OCI-LY1 (cell line): ENCODE measurements at regions not wholly inside any gene's neighbourhood (a gene's known extent, or its start where the extent isn't known, plus 50 kb on each side); places are given as distances from the start of the nearest gene placed in this dataset.

Experiments
- H2AFZ ChIP-seq: fragments of 200-600 bp; sonication (generic), shearing (Covaris generic); 2 replicates; pipeline ENCODE4 v1.6.0; 2014; ENCODE audit warnings: antibody characterized with exemption, mild to moderate bottlenecking, low read length
- H3F3A ChIP-seq: fragments of 200-600 bp; sonication (generic), shearing (Covaris generic); 2 replicates; pipeline ENCODE4 v1.6.0; 2014; ENCODE audit warnings: mild to moderate bottlenecking, antibody characterized with exemption, low read length, moderate library complexity; ENCODE audit not compliant: insufficient read depth
- H3K27ac ChIP-seq: fragments of 200-600 bp; sonication (generic); 2 replicates; pipeline ENCODE4 v1.5.1; 2014; ENCODE audit warnings: low read length, mixed run types, mild to moderate bottlenecking, low read depth; ENCODE audit not compliant: poor library complexity, severe bottlenecking
- H3K27me3 ChIP-seq: fragments of 200-600 bp; sonication (generic); 2 replicates; pipeline ENCODE4 v1.6.0; 2014; ENCODE audit warnings: antibody characterized with exemption, mild to moderate bottlenecking, low read length, moderate library complexity; ENCODE audit not compliant: insufficient read depth
- H3K36me3 ChIP-seq: fragments of 200-600 bp; sonication (generic); 2 replicates; pipeline ENCODE4 v1.6.1; 2014; ENCODE audit warnings: mild to moderate bottlenecking, antibody characterized with exemption, low read length, moderate library complexity, mixed read lengths; ENCODE audit not compliant: insufficient read depth
- H3K4me1 ChIP-seq: fragments of 200-600 bp; sonication (generic); 2 replicates; pipeline ENCODE4 v1.5.1; 2014; ENCODE audit warnings: mild to moderate bottlenecking, low read length, moderate library complexity; ENCODE audit not compliant: insufficient read depth, severe bottlenecking
- H3K4me2 ChIP-seq: fragments of 200-600 bp; sonication (generic), shearing (Covaris generic); 2 replicates; pipeline ENCODE4 v1.6.1; 2014; ENCODE audit warnings: low read length
- H3K4me3 ChIP-seq: fragments of 200-600 bp; sonication (generic); 2 replicates; pipeline ENCODE4 v1.5.1; 2014; ENCODE audit warnings: low read length, low read depth, mild to moderate bottlenecking, mixed read lengths; ENCODE audit not compliant: poor library complexity, severe bottlenecking
- H3K79me2 ChIP-seq: fragments of 200-600 bp; shearing (Covaris generic); 2 replicates; pipeline ENCODE4 v1.6.1; 2016; ENCODE audit warnings: mixed run types, low read length, mixed read lengths; ENCODE audit not compliant: insufficient read depth
- H3K9ac ChIP-seq: fragments of 200-600 bp; sonication (generic), shearing (Covaris generic); 2 replicates; pipeline ENCODE4 v1.6.1; 2014; ENCODE audit warnings: mild to moderate bottlenecking, low read length, mixed read lengths
- H3K9me2 ChIP-seq: fragments of 200-600 bp; sonication (generic), shearing (Covaris generic); 2 replicates; pipeline ENCODE4 v1.6.1; 2014; ENCODE audit warnings: low read depth, mild to moderate bottlenecking, low read length, mixed read lengths
- H3K9me3 ChIP-seq: fragments of 200-600 bp; shearing (Covaris generic); 2 replicates; pipeline ENCODE4 v1.6.1; 2014; ENCODE audit warnings: low read length, mixed read lengths
- H4K20me1 ChIP-seq: fragments of 200-600 bp; sonication (generic), shearing (Covaris generic); 2 replicates; pipeline ENCODE4 v1.6.0; 2016; ENCODE audit warnings: mild to moderate bottlenecking, low read length; ENCODE audit not compliant: insufficient read depth
- EZH2 ChIP-seq: fragments of 200-600 bp; sonication (generic), shearing (Covaris generic); IDR thresholded peaks from 2 replicates; pipeline ENCODE4 v1.8.0; 2017; ENCODE audit warnings: borderline replicate concordance, mixed run types, mild to moderate bottlenecking, antibody characterized with exemption, low read length, moderate library complexity, mixed read lengths
- TF ChIP-seq, protein P1 (sequence below): fragments of 200-600 bp; sonication (generic), shearing (Covaris generic); IDR thresholded peaks from 2 replicates; pipeline ENCODE4 v1.5.1; 2017; ENCODE audit warnings: mild to moderate bottlenecking, antibody characterized with exemption, low read length, moderate library complexity, mixed read lengths

DNA sequence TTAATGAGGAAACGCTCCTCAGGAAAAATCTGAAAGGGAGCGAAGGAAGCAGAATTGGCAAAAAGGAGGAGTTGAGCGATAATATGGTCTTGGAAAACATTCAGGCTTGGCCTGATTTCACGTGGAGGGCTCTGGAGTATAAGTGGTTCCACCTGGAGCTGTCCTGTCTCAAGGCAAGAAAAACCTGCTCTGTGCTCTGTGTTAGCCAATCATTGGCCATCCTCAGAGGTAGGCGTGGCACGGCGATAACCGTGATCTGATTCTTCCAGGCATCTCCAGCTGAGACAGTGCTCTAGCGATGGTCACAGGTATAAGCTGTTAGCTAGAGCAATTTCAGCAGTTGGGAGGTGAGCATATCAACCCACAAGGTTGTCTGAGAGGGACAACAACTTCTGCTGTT, 450.5 kb upstream of the MAF start:
- no peaks in the 10 kb centered on the region for H3K9me2 ChIP-seq
- no peak for TF ChIP-seq EZH2
- TF ChIP-seq, protein P1, sequence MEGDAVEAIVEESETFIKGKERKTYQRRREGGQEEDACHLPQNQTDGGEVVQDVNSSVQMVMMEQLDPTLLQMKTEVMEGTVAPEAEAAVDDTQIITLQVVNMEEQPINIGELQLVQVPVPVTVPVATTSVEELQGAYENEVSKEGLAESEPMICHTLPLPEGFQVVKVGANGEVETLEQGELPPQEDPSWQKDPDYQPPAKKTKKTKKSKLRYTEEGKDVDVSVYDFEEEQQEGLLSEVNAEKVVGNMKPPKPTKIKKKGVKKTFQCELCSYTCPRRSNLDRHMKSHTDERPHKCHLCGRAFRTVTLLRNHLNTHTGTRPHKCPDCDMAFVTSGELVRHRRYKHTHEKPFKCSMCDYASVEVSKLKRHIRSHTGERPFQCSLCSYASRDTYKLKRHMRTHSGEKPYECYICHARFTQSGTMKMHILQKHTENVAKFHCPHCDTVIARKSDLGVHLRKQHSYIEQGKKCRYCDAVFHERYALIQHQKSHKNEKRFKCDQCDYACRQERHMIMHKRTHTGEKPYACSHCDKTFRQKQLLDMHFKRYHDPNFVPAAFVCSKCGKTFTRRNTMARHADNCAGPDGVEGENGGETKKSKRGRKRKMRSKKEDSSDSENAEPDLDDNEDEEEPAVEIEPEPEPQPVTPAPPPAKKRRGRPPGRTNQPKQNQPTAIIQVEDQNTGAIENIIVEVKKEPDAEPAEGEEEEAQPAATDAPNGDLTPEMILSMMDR, result no peak
- no peak overlapping the region for H3K9ac ChIP-seq
- no peak overlapping the region for H2AFZ ChIP-seq
- no peak overlapping the region for H3K4me3 ChIP-seq
- no peak overlapping the region for H3K4me2 ChIP-seq
- H3F3A ChIP-seq, result no peaks in the 10 kb centered on the region
- H3K9me3 ChIP-seq, result no peaks in the 10 kb centered on the region
- no peaks in the 10 kb centered on the region for H3K27me3 ChIP-seq
- H3K79me2 ChIP-seq, result no peaks in the 10 kb centered on the region
- H3K27ac ChIP-seq, result no peak overlapping the region
- H4K20me1 ChIP-seq, result no peaks in the 10 kb centered on the region
- no peaks in the 10 kb centered on the region for H3K36me3 ChIP-seq
- H3K4me1 ChIP-seq, result no peaks in the 10 kb centered on the region

DNA sequence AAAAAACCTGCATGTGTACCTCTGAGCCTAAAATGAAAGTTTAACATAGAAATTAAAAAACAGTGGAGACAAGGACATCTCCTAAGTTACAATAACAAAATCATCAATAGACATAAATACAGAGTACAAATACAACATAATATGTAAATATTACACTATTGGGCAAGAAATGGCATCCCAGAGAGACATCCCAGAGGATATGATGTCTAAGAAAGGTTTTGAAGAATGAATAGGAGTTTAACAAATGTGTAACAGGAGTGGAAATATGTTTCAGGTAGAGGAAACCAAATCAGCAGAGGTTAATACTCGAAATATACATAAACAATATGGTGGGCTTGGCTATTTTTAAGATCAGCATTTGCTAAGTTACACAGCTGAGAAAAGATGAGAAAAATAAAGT, 447.7 kb upstream of the MAF start:
- Histone ChIP-seq H3K9ac (no peak overlapping the region), H3K4me2 (no peak overlapping the region), H3K27ac (no peak overlapping the region), H3K4me3 (no peak overlapping the region), H3F3A (no peaks in the 10 kb centered on the region), H3K27me3 (no peaks in the 10 kb centered on the region), H4K20me1 (no peaks in the 10 kb centered on the region), H3K36me3 (no peaks in the 10 kb centered on the region), H3K4me1 (no peaks in the 10 kb centered on the region), H3K79me2 (no peaks in the 10 kb centered on the region), H3K9me2 (no peaks in the 10 kb centered on the region), H3K9me3 (no peaks in the 10 kb centered on the region), H2AFZ (no peak overlapping the region)
- TF ChIP-seq, protein P1, result no peak
- no peak for TF ChIP-seq EZH2

DNA sequence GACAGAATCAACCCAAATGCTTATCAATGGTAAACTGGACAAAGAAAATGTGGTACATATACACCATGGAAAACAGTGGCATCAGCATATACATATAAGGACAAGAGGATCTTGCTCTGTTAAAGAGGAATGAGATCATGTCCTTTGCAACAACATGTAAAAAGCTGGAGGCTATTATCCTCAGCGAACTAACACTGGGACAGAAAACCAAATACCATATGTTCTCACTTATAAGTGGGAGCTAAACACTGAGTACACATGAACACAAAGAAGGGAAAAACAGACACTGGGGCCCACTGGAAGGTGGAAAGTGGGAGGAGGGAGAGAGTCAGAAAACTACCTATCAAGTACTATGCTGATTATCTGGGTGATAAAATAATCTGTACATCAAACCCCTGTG, 447.3 kb upstream of the MAF start:
- H4K20me1 ChIP-seq, result no peaks in the 10 kb centered on the region
- H3K27me3 ChIP-seq, result no peaks in the 10 kb centered on the region
- H3K4me1 ChIP-seq, result no peaks in the 10 kb centered on the region
- H2AFZ ChIP-seq, result no peak overlapping the region
- no peaks in the 10 kb centered on the region for H3K79me2 ChIP-seq
- H3K4me2 ChIP-seq, result no peak overlapping the region
- H3K4me3 ChIP-seq, result no peak overlapping the region
- H3K27ac ChIP-seq, result no peak overlapping the region
- TF ChIP-seq, protein P1, result no peak
- TF ChIP-seq EZH2, result no peak
- H3K9me3 ChIP-seq, result no peaks in the 10 kb centered on the region
- no peaks in the 10 kb centered on the region for H3K36me3 ChIP-seq
- H3K9ac ChIP-seq, result no peak overlapping the region
- H3F3A ChIP-seq, result no peaks in the 10 kb centered on the region
- H3K9me2 ChIP-seq, result no peaks in the 10 kb centered on the region
